Stimulated activated memory B cell treated with anti-CD40 and anti-IgM and Interleukin-4, amounts not matched to agents 10 μg/mL and 1 μg/mL and 100 μg/mL, for 72 hours (primary cell): ENCODE measurements at regions not wholly inside any gene's neighbourhood (a gene's known extent, or its start where the extent isn't known, plus 50 kb on each side); places are given as distances from the start of the nearest gene placed in this dataset.

Experiments used
- ATAC-seq: fragments of 150-1000 bp; cut with Tn5 transposase; 2 replicates; pipeline ENCODE4 v1.10.0; 2021
- H3K27ac Mint-ChIP-seq: one replicate; pipeline ENCODE4 v1.8.0; 2022; ENCODE audit warnings: mild to moderate bottlenecking, mixed read lengths
- H3K27me3 Mint-ChIP-seq: one replicate; pipeline ENCODE4 v1.8.0; 2022; ENCODE audit warnings: mixed read lengths
- H3K36me3 Mint-ChIP-seq: one replicate; pipeline ENCODE4 v1.8.0; 2022; ENCODE audit warnings: mixed read lengths
- H3K4me1 Mint-ChIP-seq: one replicate; pipeline ENCODE4 v1.8.0; 2022; ENCODE audit warnings: mixed read lengths
- H3K4me3 Mint-ChIP-seq: one replicate; pipeline ENCODE4 v1.8.0; 2022; ENCODE audit warnings: mild to moderate bottlenecking, moderate library complexity, mixed read lengths
- H3K9me3 Mint-ChIP-seq: one replicate; pipeline ENCODE4 v1.8.0; 2022; ENCODE audit warnings: mixed read lengths

- Mint-ChIP-seq H3K9me3 (peaks cover 6% of the 10 kb centered on the region), H3K4me1 (no peaks in the 10 kb centered on the region), H3K36me3 (no peaks in the 10 kb centered on the region), H3K27me3 (no peaks in the 10 kb centered on the region), H3K4me3 (no peak overlapping the region), H3K27ac (no peak overlapping the region)
- ATAC-seq = no peak
Measured at GRCh38 chr13:57224414-57224813, 57.4 kb downstream of the PRR20E start.

- Mint-ChIP-seq H3K36me3 (no peaks in the 10 kb centered on the region), H3K9me3 (peaks cover 4% of the 10 kb centered on the region), H3K4me3 (no peak overlapping the region), H3K27ac (no peak overlapping the region), H3K4me1 (no peaks in the 10 kb centered on the region), H3K27me3 (no peaks in the 10 kb centered on the region)
- ATAC-seq = no peak
Measured at GRCh38 chr13:57250472-57250871, 83.5 kb downstream of the PRR20E start.

GRCh38 chr13:57253551-57253950 is 86.6 kb downstream of the PRR20E start:
- Mint-ChIP-seq H3K27me3 (no peaks in the 10 kb centered on the region), H3K4me1 (no peaks in the 10 kb centered on the region), H3K27ac (no peak overlapping the region), H3K4me3 (no peak overlapping the region), H3K9me3 (peaks cover 4% of the 10 kb centered on the region), H3K36me3 (no peaks in the 10 kb centered on the region)
- ATAC-seq = no peak

GRCh38 chr13:57264965-57265364 is 98.0 kb downstream of the PRR20E start:
- Mint-ChIP-seq H3K36me3 (no peaks in the 10 kb centered on the region), H3K27me3 (no peaks in the 10 kb centered on the region), H3K9me3 (no peaks in the 10 kb centered on the region)

GRCh38 chr13:57270493-57270892 is 103.5 kb downstream of the PRR20E start:
- Mint-ChIP-seq H3K9me3 (no peaks in the 10 kb centered on the region), H3K27me3 (no peaks in the 10 kb centered on the region), H3K4me3 (no peak overlapping the region), H3K27ac (no peak overlapping the region), H3K4me1 (no peaks in the 10 kb centered on the region), H3K36me3 (no peaks in the 10 kb centered on the region)
- ATAC-seq = no peak

More at GRCh38 chr13:57264965-57265364, 98.0 kb downstream of the PRR20E start:
- no peak overlapping the region for H3K27ac Mint-ChIP-seq
- no peak for ATAC-seq
- H3K4me3 Mint-ChIP-seq = no peak overlapping the region
- H3K4me1 Mint-ChIP-seq = no peaks in the 10 kb centered on the region

GRCh38 chr13:57286511-57287098 is 119.6 kb downstream of the PRR20E start:
- ATAC-seq = peak; percentile 55
- Mint-ChIP-seq H3K36me3 (no peaks in the 10 kb centered on the region), H3K9me3 (peaks cover 2% of the 10 kb centered on the region), H3K27ac (no peak overlapping the region), H3K27me3 (no peaks in the 10 kb centered on the region), H3K4me1 (no peaks in the 10 kb centered on the region), H3K4me3 (no peak overlapping the region)

GRCh38 chr13:57302604-57303003 is 135.6 kb downstream of the PRR20E start:
- Mint-ChIP-seq H3K36me3 (no peaks in the 10 kb centered on the region), H3K9me3 (peaks cover under 1% of the 10 kb centered on the region), H3K4me3 (no peak overlapping the region), H3K4me1 (no peaks in the 10 kb centered on the region), H3K27me3 (no peaks in the 10 kb centered on the region), H3K27ac (no peak overlapping the region)
- ATAC-seq = no peak

- H3K9me3 Mint-ChIP-seq = no peaks in the 10 kb centered on the region
- H3K27ac Mint-ChIP-seq = no peak overlapping the region
- ATAC-seq = no peak
Measured at GRCh38 chr13:57311009-57311586, 144.1 kb downstream of the PRR20E start.

GRCh38 chr13:57314897-57315520 is 148.0 kb downstream of the PRR20E start:
- Mint-ChIP-seq H3K27ac (no peak overlapping the region), H3K9me3 (peaks cover 2% of the 10 kb centered on the region), H3K4me3 (no peak overlapping the region), H3K36me3 (no peaks in the 10 kb centered on the region), H3K27me3 (no peaks in the 10 kb centered on the region), H3K4me1 (no peaks in the 10 kb centered on the region)
- ATAC-seq = peak; percentile 36

More at GRCh38 chr13:57311009-57311586, 144.1 kb downstream of the PRR20E start:
- Mint-ChIP-seq H3K4me3 (no peak overlapping the region), H3K27me3 (no peaks in the 10 kb centered on the region), H3K4me1 (no peaks in the 10 kb centered on the region), H3K36me3 (no peaks in the 10 kb centered on the region)

GRCh38 chr13:57326532-57326931 is 159.5 kb downstream of the PRR20E start:
- Mint-ChIP-seq H3K27me3 (no peaks in the 10 kb centered on the region), H3K27ac (no peak overlapping the region), H3K4me3 (peak overlapping the region; percentile 18), H3K36me3 (no peaks in the 10 kb centered on the region), H3K9me3 (peaks cover 3% of the 10 kb centered on the region), H3K4me1 (no peaks in the 10 kb centered on the region)
- peak; percentile 60 for ATAC-seq

- Mint-ChIP-seq H3K36me3 (no peaks in the 10 kb centered on the region), H3K27me3 (no peaks in the 10 kb centered on the region), H3K27ac (no peak overlapping the region), H3K9me3 (peaks cover 3% of the 10 kb centered on the region), H3K4me1 (no peaks in the 10 kb centered on the region), H3K4me3 (no peak overlapping the region)
- no peak for ATAC-seq
Measured at GRCh38 chr13:57340878-57341277, 173.9 kb downstream of the PRR20E start.

- Mint-ChIP-seq H3K36me3 (no peaks in the 10 kb centered on the region), H3K9me3 (peaks cover 6% of the 10 kb centered on the region), H3K27me3 (no peaks in the 10 kb centered on the region), H3K27ac (no peak overlapping the region), H3K4me1 (no peaks in the 10 kb centered on the region), H3K4me3 (no peak overlapping the region)
- no peak for ATAC-seq
Measured at GRCh38 chr13:57345526-57345925, 178.5 kb downstream of the PRR20E start.

- no peaks in the 10 kb centered on the region for H3K27me3 Mint-ChIP-seq
- no peaks in the 10 kb centered on the region for H3K4me1 Mint-ChIP-seq
- no peaks in the 10 kb centered on the region for H3K36me3 Mint-ChIP-seq
- no peak overlapping the region for H3K4me3 Mint-ChIP-seq
- ATAC-seq = no peak
- H3K27ac Mint-ChIP-seq = no peak overlapping the region
- H3K9me3 Mint-ChIP-seq = peaks cover 6% of the 10 kb centered on the region
Measured at GRCh38 chr13:57346786-57347185, 179.8 kb downstream of the PRR20E start.

GRCh38 chr13:57352114-57352513 is 185.1 kb downstream of the PRR20E start:
- H3K36me3 Mint-ChIP-seq = no peaks in the 10 kb centered on the region
- no peaks in the 10 kb centered on the region for H3K27me3 Mint-ChIP-seq
- ATAC-seq = no peak
- peaks cover 13% of the 10 kb centered on the region for H3K9me3 Mint-ChIP-seq
- no peaks in the 10 kb centered on the region for H3K4me1 Mint-ChIP-seq
- no peak overlapping the region for H3K4me3 Mint-ChIP-seq
- H3K27ac Mint-ChIP-seq = no peak overlapping the region

GRCh38 chr13:57353831-57354230 is 186.8 kb downstream of the PRR20E start:
- peaks cover 10% of the 10 kb centered on the region for H3K9me3 Mint-ChIP-seq
- no peaks in the 10 kb centered on the region for H3K4me1 Mint-ChIP-seq
- no peak for ATAC-seq
- H3K27ac Mint-ChIP-seq = no peak overlapping the region
- no peaks in the 10 kb centered on the region for H3K36me3 Mint-ChIP-seq
- H3K27me3 Mint-ChIP-seq = no peaks in the 10 kb centered on the region
- H3K4me3 Mint-ChIP-seq = no peak overlapping the region

GRCh38 chr13:57375876-57376275 is 208.9 kb downstream of the PRR20E start:
- H3K36me3 Mint-ChIP-seq = no peaks in the 10 kb centered on the region
- no peak overlapping the region for H3K27ac Mint-ChIP-seq
- H3K4me1 Mint-ChIP-seq = no peaks in the 10 kb centered on the region
- no peaks in the 10 kb centered on the region for H3K27me3 Mint-ChIP-seq
- H3K9me3 Mint-ChIP-seq = no peaks in the 10 kb centered on the region
- H3K4me3 Mint-ChIP-seq = no peak overlapping the region
- ATAC-seq = no peak
